ENCODE measurements at regions not wholly inside any gene's neighbourhood (a gene's known extent, or its start where the extent isn't known, plus 50 kb on each side); places are given as distances from the start of the nearest gene placed in this dataset.

DNA sequence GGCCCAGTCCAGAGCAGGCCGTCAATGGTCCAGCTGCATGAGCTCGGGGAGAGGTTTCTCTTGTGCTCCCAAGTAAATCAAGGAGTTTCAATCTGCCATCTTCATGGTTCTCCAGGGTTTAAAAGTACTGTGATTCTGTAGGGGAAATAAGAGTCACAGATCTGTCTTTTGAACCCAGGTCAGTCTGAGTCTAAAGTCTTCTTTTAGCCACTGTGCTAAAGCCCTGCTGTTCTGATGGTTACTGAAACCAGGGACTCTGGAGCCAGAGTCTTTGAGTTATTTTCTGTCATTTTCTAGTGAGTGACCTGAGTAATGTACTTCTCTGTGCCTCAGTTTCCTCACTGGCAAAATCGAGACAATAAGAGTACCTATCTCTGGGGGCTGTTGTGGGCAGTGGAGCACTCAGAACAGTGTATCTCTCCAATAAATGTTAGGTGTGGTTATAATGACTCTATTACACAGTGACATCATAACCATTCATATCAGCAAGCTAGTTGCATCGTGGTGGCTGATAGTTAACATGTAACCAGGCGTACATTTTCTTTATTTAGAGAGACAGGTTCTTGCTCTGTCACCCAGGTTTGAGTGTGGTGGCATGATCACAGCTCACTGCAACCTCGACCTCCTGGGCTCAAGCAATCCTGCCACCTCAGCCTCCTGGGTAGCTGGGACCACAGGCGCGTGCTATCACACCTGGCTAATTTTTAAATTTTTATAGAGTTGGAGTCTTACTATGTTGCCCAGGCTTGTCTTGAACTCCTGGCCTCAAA is 74.6 kb upstream of the KCNG1 start:
- H2BK15ac ChIP-seq (ENCODE audit: low read depth, low read length) = no peak overlapping the region
- DNase-seq (no peak), ATAC-seq (ENCODE audit: low read depth) (no peak)
- H2BK5ac ChIP-seq (ENCODE audit: low read depth, low read length, poor library complexity, severe bottlenecking) = no peak overlapping the region
- no peak overlapping the region for H3K27ac ChIP-seq (ENCODE audit: insufficient read depth, low read length)
- no peaks in the 10 kb centered on the region for H3K36me3 ChIP-seq (ENCODE audit: control insufficient read depth, insufficient read depth, low read length)
- intact Hi-C loops (cut with micrococcal nuclease) (no loop called here), in situ Hi-C loops (cut with MboI; ENCODE audit: low sequenced_read_pairs) (no loop called here), dilution Hi-C loops (cut with HindIII; ENCODE audit: low sequenced_read_pairs, unreplicated experiment) (no loop called here)
- no peaks in the 10 kb centered on the region for H3K9me3 ChIP-seq (ENCODE audit: control insufficient read depth, insufficient read depth, low read length)
- 0 out of 2 replicates have a peak, but pooled peaks cover 2% of the 10 kb centered on the region for H4K20me1 ChIP-seq (ENCODE audit: insufficient read depth, low read length)
- H3K56ac ChIP-seq (ENCODE audit: extremely low read depth, insufficient read depth, low read length) = no peak overlapping the region
- H3K79me1 ChIP-seq (ENCODE audit: low read depth in 1 of 2, low read length in 2 of 2) = no peaks in the 10 kb centered on the region
- CTCF ChIA-PET = no interaction called here
- H3K18ac ChIP-seq (ENCODE audit: low read depth, low read length) = no peak overlapping the region
- no peak overlapping the region for H3K23ac ChIP-seq (ENCODE audit: low read depth, low read length)
- no peak overlapping the region for H2BK120ac ChIP-seq (ENCODE audit: low read depth, low read length)
- H4K8ac ChIP-seq (ENCODE audit: low read depth in 2 of 2, low read length in 2 of 2) = no peak overlapping the region
- 60% methylated on average over 1 of the region's 8 CpGs; no CpG with 5 or more reads in 1 of the 2 experiments for WGBS, 2 experiments (ENCODE audit: extremely low coverage in 2 of 2, insufficient read length in 1 of 2)
- no TSS peak for BruUV-seq (replicated peaks)
- no peak overlapping the region for H3K14ac ChIP-seq (replicated peaks; ENCODE audit: low read depth, low read length)
- TF ChIP-seq, protein P1, sequence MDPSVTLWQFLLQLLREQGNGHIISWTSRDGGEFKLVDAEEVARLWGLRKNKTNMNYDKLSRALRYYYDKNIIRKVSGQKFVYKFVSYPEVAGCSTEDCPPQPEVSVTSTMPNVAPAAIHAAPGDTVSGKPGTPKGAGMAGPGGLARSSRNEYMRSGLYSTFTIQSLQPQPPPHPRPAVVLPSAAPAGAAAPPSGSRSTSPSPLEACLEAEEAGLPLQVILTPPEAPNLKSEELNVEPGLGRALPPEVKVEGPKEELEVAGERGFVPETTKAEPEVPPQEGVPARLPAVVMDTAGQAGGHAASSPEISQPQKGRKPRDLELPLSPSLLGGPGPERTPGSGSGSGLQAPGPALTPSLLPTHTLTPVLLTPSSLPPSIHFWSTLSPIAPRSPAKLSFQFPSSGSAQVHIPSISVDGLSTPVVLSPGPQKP (IDR thresholded peaks at IDR 0.05; ENCODE audit: borderline replicate concordance, low read depth, low read length) = no peak
- TF ChIP-seq RFX5 (IDR thresholded peaks at IDR 0.05; ENCODE audit: low read depth, low read length) (no peak), POLR2A (IDR thresholded peaks at IDR 0.05; ENCODE audit: low read depth, low read length) (no peak), RAD21 (IDR thresholded peaks at IDR 0.05; ENCODE audit: low read length) (no peak)
- TF ChIP-seq, protein P2, sequence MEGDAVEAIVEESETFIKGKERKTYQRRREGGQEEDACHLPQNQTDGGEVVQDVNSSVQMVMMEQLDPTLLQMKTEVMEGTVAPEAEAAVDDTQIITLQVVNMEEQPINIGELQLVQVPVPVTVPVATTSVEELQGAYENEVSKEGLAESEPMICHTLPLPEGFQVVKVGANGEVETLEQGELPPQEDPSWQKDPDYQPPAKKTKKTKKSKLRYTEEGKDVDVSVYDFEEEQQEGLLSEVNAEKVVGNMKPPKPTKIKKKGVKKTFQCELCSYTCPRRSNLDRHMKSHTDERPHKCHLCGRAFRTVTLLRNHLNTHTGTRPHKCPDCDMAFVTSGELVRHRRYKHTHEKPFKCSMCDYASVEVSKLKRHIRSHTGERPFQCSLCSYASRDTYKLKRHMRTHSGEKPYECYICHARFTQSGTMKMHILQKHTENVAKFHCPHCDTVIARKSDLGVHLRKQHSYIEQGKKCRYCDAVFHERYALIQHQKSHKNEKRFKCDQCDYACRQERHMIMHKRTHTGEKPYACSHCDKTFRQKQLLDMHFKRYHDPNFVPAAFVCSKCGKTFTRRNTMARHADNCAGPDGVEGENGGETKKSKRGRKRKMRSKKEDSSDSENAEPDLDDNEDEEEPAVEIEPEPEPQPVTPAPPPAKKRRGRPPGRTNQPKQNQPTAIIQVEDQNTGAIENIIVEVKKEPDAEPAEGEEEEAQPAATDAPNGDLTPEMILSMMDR (conservative IDR thresholded peaks at IDR 0.05; ENCODE audit: low read depth, low read length) = no peak
- H3K4me2 ChIP-seq (ENCODE audit: low read depth, low read length) = no peak overlapping the region
- H3K4me3 ChIP-seq (ENCODE audit: insufficient read depth, low read depth, low read length) = no peak overlapping the region
- H2AK5ac ChIP-seq (ENCODE audit: low read depth, low read length) = no peak overlapping the region
- no peak overlapping the region for H4K91ac ChIP-seq (ENCODE audit: insufficient read depth, low read depth, low read length)
- peaks cover 75% of the 10 kb centered on the region for H3K27me3 ChIP-seq (ENCODE audit: control insufficient read depth, insufficient read depth, low read length)
- H3K9me1 ChIP-seq (ENCODE audit: insufficient read depth, low read length) = no peaks in the 10 kb centered on the region
- H2AK9ac ChIP-seq (replicated peaks; ENCODE audit: low read depth, low read length, poor library complexity) = no peak overlapping the region
- H3K9ac ChIP-seq (ENCODE audit: low read depth, low read length) = no peak overlapping the region
- no peak overlapping the region for H2AFZ ChIP-seq (replicated peaks; ENCODE audit: low read length, poor library complexity)
- no peak overlapping the region for H2BK20ac ChIP-seq (ENCODE audit: low read depth, low read length)
- H3K4ac ChIP-seq (ENCODE audit: low read depth, low read length) = no peak overlapping the region
- no peak overlapping the region for H4K5ac ChIP-seq (ENCODE audit: low read depth, low read length)
- H3K4me1 ChIP-seq (ENCODE audit: control insufficient read depth, insufficient read depth, low read length) = no peaks in the 10 kb centered on the region
- POLR2A ChIA-PET (ENCODE audit: unreplicated experiment) = no interaction called here

Data from IMR-90 (cell line).